Glutamatergic neuron (in vitro differentiated cells): ENCODE measurements at regions not wholly inside any gene's neighbourhood (a gene's known extent, or its start where the extent isn't known, plus 50 kb on each side); places are given as distances from the start of the nearest gene placed in this dataset.

ENCODE experiments used
- DNase-seq: peaks from one replicate; pipeline ENCODE4 v3.0.0; 2022
- H3K27ac Mint-ChIP-seq: one replicate; pipeline ENCODE4 v1.8.0; 2020; ENCODE audit warnings: mild to moderate bottlenecking, mixed read lengths, inconsistent platforms; ENCODE audit not compliant: unreplicated experiment
- H3K27me3 Mint-ChIP-seq: one replicate; pipeline ENCODE4 v1.8.0; 2020; ENCODE audit warnings: mild to moderate bottlenecking, moderate library complexity, mixed read lengths, inconsistent platforms; ENCODE audit not compliant: unreplicated experiment
- H3K36me3 Mint-ChIP-seq: one replicate; pipeline ENCODE4 v1.8.0; 2020; ENCODE audit warnings: mild to moderate bottlenecking, mixed read lengths, inconsistent platforms; ENCODE audit not compliant: unreplicated experiment
- H3K4me1 Mint-ChIP-seq: one replicate; pipeline ENCODE4 v1.8.0; 2020; ENCODE audit warnings: mild to moderate bottlenecking, low read depth, mixed read lengths, inconsistent platforms; ENCODE audit not compliant: unreplicated experiment
- H3K4me3 Mint-ChIP-seq: one replicate; pipeline ENCODE4 v1.8.0; 2020; ENCODE audit warnings: mild to moderate bottlenecking, mixed read lengths, inconsistent platforms; ENCODE audit not compliant: unreplicated experiment
- H3K9me3 Mint-ChIP-seq: one replicate; pipeline ENCODE4 v1.8.0; 2020; ENCODE audit warnings: mild to moderate bottlenecking, moderate library complexity, mixed read lengths, inconsistent platforms; ENCODE audit not compliant: unreplicated experiment
- CTCF ChIP-seq: fragments of 200-600 bp; sonication (generic); IDR thresholded peaks from one replicate; pipeline ENCODE4 v1.5.0; 2021; ENCODE audit not compliant: partially characterized antibody, unreplicated experiment

GRCh38 chr4:135575041-135575440 is 1373.5 kb upstream of the PABPC4L start:
- Mint-ChIP-seq H3K4me1 (no peaks in the 10 kb centered on the region), H3K36me3 (no peaks in the 10 kb centered on the region), H3K27me3 (no peaks in the 10 kb centered on the region), H3K4me3 (no peak overlapping the region), H3K9me3 (no peaks in the 10 kb centered on the region), H3K27ac (no peak overlapping the region)
- DNase-seq, result no peak
- TF ChIP-seq CTCF, result no peak

GRCh38 chr4:135573251-135573650 is 1371.7 kb upstream of the PABPC4L start:
- no peak for DNase-seq
- Mint-ChIP-seq H3K27me3 (no peaks in the 10 kb centered on the region), H3K9me3 (no peaks in the 10 kb centered on the region), H3K4me3 (no peak overlapping the region), H3K36me3 (no peaks in the 10 kb centered on the region), H3K4me1 (no peaks in the 10 kb centered on the region), H3K27ac (no peak overlapping the region)
- no peak for TF ChIP-seq CTCF

DNA sequence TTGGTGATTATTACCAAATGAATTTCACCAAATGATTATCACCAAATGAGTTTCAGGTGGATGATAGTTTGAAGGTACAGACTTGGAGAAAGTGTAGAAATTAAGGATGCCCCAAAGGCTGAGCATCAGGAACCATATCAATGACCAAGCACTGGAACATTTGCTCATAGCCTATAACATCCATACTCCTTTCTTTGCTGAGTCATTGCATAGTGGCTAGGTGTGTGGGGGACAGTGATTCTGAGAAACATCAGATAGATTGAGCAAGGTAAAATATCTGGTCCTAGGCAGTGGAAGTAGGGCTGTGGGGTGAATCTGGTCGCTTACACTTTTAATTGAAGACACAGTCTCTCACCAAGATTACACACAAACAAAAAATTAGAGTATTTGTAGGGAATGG is 1362.5 kb upstream of the PABPC4L start:
- no peak for TF ChIP-seq CTCF
- peaks cover 3% of the 10 kb centered on the region for H3K27me3 Mint-ChIP-seq
- H3K36me3 Mint-ChIP-seq, result no peaks in the 10 kb centered on the region
- DNase-seq, result no peak
- no peak overlapping the region for H3K27ac Mint-ChIP-seq
- H3K9me3 Mint-ChIP-seq, result peaks cover 2% of the 10 kb centered on the region
- H3K4me1 Mint-ChIP-seq, result no peaks in the 10 kb centered on the region
- no peak overlapping the region for H3K4me3 Mint-ChIP-seq

- TF ChIP-seq CTCF, result no peak
- no peak overlapping the region for H3K4me3 Mint-ChIP-seq
- H3K27ac Mint-ChIP-seq, result no peak overlapping the region
- no peaks in the 10 kb centered on the region for H3K27me3 Mint-ChIP-seq
- H3K36me3 Mint-ChIP-seq, result no peaks in the 10 kb centered on the region
- H3K9me3 Mint-ChIP-seq, result no peaks in the 10 kb centered on the region
- no peak for DNase-seq
- peaks cover 5% of the 10 kb centered on the region for H3K4me1 Mint-ChIP-seq
Measured at GRCh38 chr4:135553213-135553612, 1351.6 kb upstream of the PABPC4L start.

- DNase-seq, result no peak
- H3K27me3 Mint-ChIP-seq, result no peaks in the 10 kb centered on the region
- no peaks in the 10 kb centered on the region for H3K36me3 Mint-ChIP-seq
- TF ChIP-seq CTCF, result no peak
- no peak overlapping the region for H3K4me3 Mint-ChIP-seq
- peaks cover 5% of the 10 kb centered on the region for H3K4me1 Mint-ChIP-seq
- H3K9me3 Mint-ChIP-seq, result no peaks in the 10 kb centered on the region
- no peak overlapping the region for H3K27ac Mint-ChIP-seq
Measured at GRCh38 chr4:135552131-135552530, 1350.5 kb upstream of the PABPC4L start.
